ENCODE measurements at regions not wholly inside any gene's neighbourhood (a gene's known extent, or its start where the extent isn't known, plus 50 kb on each side); places are given as distances from the start of the nearest gene placed in this dataset.

DNA sequence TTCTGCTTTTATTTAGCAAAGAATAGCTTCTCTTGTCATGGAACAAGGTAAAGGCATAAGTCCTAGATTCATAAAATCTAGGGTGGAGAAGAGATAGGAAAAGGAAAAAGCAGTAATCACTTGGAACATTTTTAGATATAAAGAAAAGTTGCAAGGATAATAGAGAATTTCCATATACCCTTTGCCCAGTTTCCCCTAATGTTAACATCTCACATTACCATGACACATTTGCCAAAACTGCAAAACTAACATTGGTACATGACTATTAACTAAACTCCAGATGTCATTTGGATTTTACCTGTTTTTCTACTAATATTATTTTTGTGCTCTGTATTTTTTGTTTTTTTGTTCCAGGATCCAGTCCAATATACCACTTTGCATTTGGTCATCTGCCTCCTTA lies 265.1 kb downstream of the ETAA1 start:
- TF ChIP-seq EP300 (IDR thresholded peaks at IDR 0.05) (no peak), POLR2A (IDR thresholded peaks at IDR 0.05) (no peak)

Data from sigmoid colon (tissue), 4 donors.